LNCaP clone FGC (cell line): ENCODE measurements at regions not wholly inside any gene's neighbourhood (a gene's known extent, or its start where the extent isn't known, plus 50 kb on each side); places are given as distances from the start of the nearest gene placed in this dataset.
"Not testable (repeated sequence)": the region's sequence is repeated elsewhere in the genome, so short reads cannot be mapped to it uniquely, and the experiment has no call there.

Experiments used
- DNase-seq: peaks from one replicate; pipeline ENCODE4 v3.0.0-alpha.2; 2011; ENCODE audit warnings: low read depth
- H3K4me3 ChIP-seq: 2 replicates; pipeline ENCODE4 v1.5.1; 2011; ENCODE audit warnings: mild to moderate bottlenecking, low read depth, low read length, control low read depth
- CTCF ChIP-seq: IDR thresholded peaks from 2 replicates; pipeline ENCODE4 v1.5.1; 2012; ENCODE audit warnings: mild to moderate bottlenecking; ENCODE audit not compliant: control insufficient read depth, insufficient read depth; ENCODE audit errors: extremely low read depth

- no peak for DNase-seq
- H3K4me3 ChIP-seq: no peak overlapping the region
- TF ChIP-seq CTCF: no peak
Measured at GRCh38 chr6:40138273-40138720, 204.0 kb upstream of the MOCS1 start.

- TF ChIP-seq CTCF: no peak
- no peak for DNase-seq
- H3K4me3 ChIP-seq: no peak overlapping the region
Measured at GRCh38 chr6:40135491-40136072, 201.3 kb upstream of the MOCS1 start.

GRCh38 chr6:40133981-40134380 is 199.7 kb upstream of the MOCS1 start:
- not testable (repeated sequence) for DNase-seq, H3K4me3 ChIP-seq

GRCh38 chr6:40131675-40132074 is 197.4 kb upstream of the MOCS1 start:
- H3K4me3 ChIP-seq: no peak overlapping the region
- TF ChIP-seq CTCF: no peak
- no peak for DNase-seq

GRCh38 chr6:40128127-40128526 is 193.9 kb upstream of the MOCS1 start:
- TF ChIP-seq CTCF: no peak
- DNase-seq: no peak
- H3K4me3 ChIP-seq: no peak overlapping the region

- DNase-seq: no peak
- no peak overlapping the region for H3K4me3 ChIP-seq
Measured at GRCh38 chr6:40125680-40126394, 191.6 kb upstream of the MOCS1 start.

GRCh38 chr6:40124924-40125323 is 190.7 kb upstream of the MOCS1 start:
- TF ChIP-seq CTCF: no peak
- no peak overlapping the region for H3K4me3 ChIP-seq
- no peak for DNase-seq

More at GRCh38 chr6:40125680-40126394, 191.6 kb upstream of the MOCS1 start:
- TF ChIP-seq CTCF: no peak
